ENCODE measurements at regions not wholly inside any gene's neighbourhood (a gene's known extent, or its start where the extent isn't known, plus 50 kb on each side); places are given as distances from the start of the nearest gene placed in this dataset.

- TF ChIP-seq POLR2A (IDR thresholded peaks at IDR 0.05) (no peak), CTCF (IDR thresholded peaks at IDR 0.05) (no peak)
Observed at GRCh38 chr9:88915916-88916315, 75.4 kb upstream of the S1PR3 start.
